GM12865 (cell line): ENCODE measurements at regions not wholly inside any gene's neighbourhood (a gene's known extent, or its start where the extent isn't known, plus 50 kb on each side); places are given as distances from the start of the nearest gene placed in this dataset.

ENCODE experiments used
- DNase-seq: peaks from one replicate; pipeline ENCODE4 v3.0.0; 2010; ENCODE audit warnings: low read depth
- H3K4me3 ChIP-seq: 2 replicates; pipeline ENCODE4 v1.5.1; 2011; ENCODE audit warnings: mild to moderate bottlenecking, low read depth, low read length, control low read depth
- TF ChIP-seq, protein P1 (sequence below): IDR thresholded peaks from 2 replicates; pipeline ENCODE4 v1.5.1; 2011; ENCODE audit warnings: low read length, control low read depth, low read depth, inconsistent platforms; ENCODE audit not compliant: insufficient read depth; ENCODE audit errors: missing control alignments

GRCh38 chr16:13684819-13685563, 235.0 kb upstream of the ERCC4 start:
- no peak for DNase-seq
- TF ChIP-seq, protein P1, sequence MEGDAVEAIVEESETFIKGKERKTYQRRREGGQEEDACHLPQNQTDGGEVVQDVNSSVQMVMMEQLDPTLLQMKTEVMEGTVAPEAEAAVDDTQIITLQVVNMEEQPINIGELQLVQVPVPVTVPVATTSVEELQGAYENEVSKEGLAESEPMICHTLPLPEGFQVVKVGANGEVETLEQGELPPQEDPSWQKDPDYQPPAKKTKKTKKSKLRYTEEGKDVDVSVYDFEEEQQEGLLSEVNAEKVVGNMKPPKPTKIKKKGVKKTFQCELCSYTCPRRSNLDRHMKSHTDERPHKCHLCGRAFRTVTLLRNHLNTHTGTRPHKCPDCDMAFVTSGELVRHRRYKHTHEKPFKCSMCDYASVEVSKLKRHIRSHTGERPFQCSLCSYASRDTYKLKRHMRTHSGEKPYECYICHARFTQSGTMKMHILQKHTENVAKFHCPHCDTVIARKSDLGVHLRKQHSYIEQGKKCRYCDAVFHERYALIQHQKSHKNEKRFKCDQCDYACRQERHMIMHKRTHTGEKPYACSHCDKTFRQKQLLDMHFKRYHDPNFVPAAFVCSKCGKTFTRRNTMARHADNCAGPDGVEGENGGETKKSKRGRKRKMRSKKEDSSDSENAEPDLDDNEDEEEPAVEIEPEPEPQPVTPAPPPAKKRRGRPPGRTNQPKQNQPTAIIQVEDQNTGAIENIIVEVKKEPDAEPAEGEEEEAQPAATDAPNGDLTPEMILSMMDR, result no peak
- H3K4me3 ChIP-seq, result no peak overlapping the region

GRCh38 chr16:13696017-13696416, 223.9 kb upstream of the ERCC4 start:
- TF ChIP-seq, protein P1, result no peak
- no peak overlapping the region for H3K4me3 ChIP-seq
- no peak for DNase-seq

GRCh38 chr16:13697013-13697412, 222.9 kb upstream of the ERCC4 start:
- no peak for DNase-seq
- no peak overlapping the region for H3K4me3 ChIP-seq
- TF ChIP-seq, protein P1, result no peak

DNA sequence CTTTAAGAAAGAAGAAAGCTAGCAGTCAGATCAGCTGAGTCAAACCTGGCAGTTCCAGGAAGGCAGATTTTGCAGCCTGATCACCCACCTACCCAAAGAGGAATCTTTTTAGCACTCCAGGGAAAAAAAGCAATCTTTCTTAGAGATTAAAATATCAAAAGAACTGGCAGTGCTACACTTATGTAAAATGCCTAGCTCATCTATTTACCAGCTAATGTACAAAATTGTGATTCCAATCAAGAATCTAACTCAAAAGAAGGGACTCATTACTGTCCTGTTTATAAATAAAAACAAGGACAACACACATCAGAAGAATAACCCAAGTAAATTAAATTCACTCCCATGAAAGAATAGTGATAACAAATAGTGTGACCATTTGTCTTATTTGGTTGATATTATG, 222.4 kb upstream of the ERCC4 start:
- no peak overlapping the region for H3K4me3 ChIP-seq
- TF ChIP-seq, protein P1, result no peak
- DNase-seq, result no peak

- no peak overlapping the region for H3K4me3 ChIP-seq
- TF ChIP-seq, protein P1, result no peak
- no peak for DNase-seq
Measured at GRCh38 chr16:13702614-13703013, 217.3 kb upstream of the ERCC4 start.

DNA sequence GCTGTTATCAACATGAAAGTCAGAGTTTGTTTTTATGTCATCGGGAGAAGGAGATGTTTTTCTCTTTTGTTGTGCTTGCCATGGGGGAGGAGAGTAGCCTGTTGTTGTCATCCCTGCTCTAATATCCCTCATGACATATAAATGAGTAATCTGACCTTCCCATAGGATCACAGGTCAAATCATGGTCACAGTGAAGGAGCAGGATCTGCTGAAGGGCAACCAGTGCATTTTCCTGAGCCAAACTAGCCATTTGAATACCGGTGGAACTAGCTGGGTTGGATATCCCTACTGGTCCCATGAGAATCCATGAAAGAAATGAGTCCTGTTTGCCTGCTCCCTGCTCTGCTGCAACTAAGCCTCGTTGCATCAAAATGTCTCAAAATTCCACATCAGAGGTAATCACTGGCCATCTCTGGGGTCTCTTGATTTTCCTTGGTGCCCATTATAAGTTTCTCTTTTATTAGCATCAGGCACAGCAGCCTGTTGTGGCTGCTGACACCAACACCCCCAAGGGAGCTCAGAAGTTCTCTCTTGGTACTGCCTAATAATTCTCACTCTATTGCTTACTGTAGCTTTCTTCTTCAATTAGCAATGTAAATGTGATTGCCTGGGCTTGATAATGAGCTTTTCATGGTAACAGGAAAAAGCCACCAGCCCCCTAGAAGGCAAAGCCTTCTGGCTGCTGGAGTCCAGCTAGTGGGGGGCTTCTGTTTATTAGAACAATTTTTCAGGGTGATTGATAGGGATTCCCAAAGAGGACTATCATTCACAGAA, 211.4 kb upstream of the ERCC4 start:
- H3K4me3 ChIP-seq, result no peak overlapping the region
- TF ChIP-seq, protein P1, result no peak
- no peak for DNase-seq

- TF ChIP-seq, protein P1, result no peak
- DNase-seq, result no peak
- no peak overlapping the region for H3K4me3 ChIP-seq
Measured at GRCh38 chr16:13718748-13719147, 201.2 kb upstream of the ERCC4 start.
